ENCODE measurements at regions not wholly inside any gene's neighbourhood (a gene's known extent, or its start where the extent isn't known, plus 50 kb on each side); places are given as distances from the start of the nearest gene placed in this dataset.

- TF ChIP-seq CTCF (IDR thresholded peaks at IDR 0.05; ENCODE audit: low read depth, low read length, poor library complexity, severe bottlenecking) = no peak
- TF ChIP-seq EZH2phosphoT487 (IDR thresholded peaks at IDR 0.05; ENCODE audit: borderline replicate concordance, low read length) = no peak
Observed at GRCh38 chr10:52466464-52466863, 152.4 kb downstream of the DKK1 start.

Data from DOHH2 (cell line).